B cell (primary cell): ENCODE measurements at regions not wholly inside any gene's neighbourhood (a gene's known extent, or its start where the extent isn't known, plus 50 kb on each side); places are given as distances from the start of the nearest gene placed in this dataset.

Source experiments
- ATAC-seq: fragments of 200-7000 bp; cut with Tn5 transposase; one replicate; pipeline ENCODE4 v1.10.0; 2021; ENCODE audit warnings: low read depth, mild to moderate bottlenecking, moderate number of reproducible peaks, moderate library complexity
- CTCF ChIA-PET: fragments of 350-600 bp; sonication (Branson Sonifier 250); formaldehyde crosslinking; loops from one replicate; lab custom pipeline; 2021; ENCODE audit warnings: antibody characterized with exemption, inconsistent platforms; lab: Charles Lee
- POLR2A ChIA-PET: fragments of 350-600 bp; sonication (Branson Sonifier 250); formaldehyde crosslinking; loops from one replicate; lab custom pipeline; 2021; ENCODE audit warnings: antibody characterized with exemption; lab: Charles Lee
- DNase-seq: peaks from one replicate; pipeline ENCODE4 v3.0.0; 2013
- H2AFZ ChIP-seq: 2 replicates; pipeline ENCODE4 v1.6.1; 2012; ENCODE audit warnings: mild to moderate bottlenecking, low read depth, low read length; ENCODE audit not compliant: insufficient read depth, poor library complexity, severe bottlenecking
- H3K27ac ChIP-seq, 2 donors: 1 replicate in 1 of 2; 2 replicates in 1 of 2; pipeline ENCODE4 v1.5.1; 2012 to 2013; ENCODE audit warnings: low read length in 2 of 2, mild to moderate bottlenecking in 2 of 2, moderate library complexity in 1 of 2
- H3K27me3 ChIP-seq, 4 experiments: fragments of 200-600 bp in 1 of 4; sonication (generic) in 1 of 4; replicated peaks in 1 of 4; 1 replicate in 2 of 4; 2 replicates in 2 of 4; pipeline versions ENCODE4 v1.6.1 to v1.7.0; 2013 to 2016; ENCODE audit warnings: low read length in 3 of 4, mild to moderate bottlenecking in 2 of 4, mixed read lengths in 1 of 4, moderate library complexity in 1 of 4; ENCODE audit not compliant: insufficient read depth in 4 of 4, control insufficient read depth in 3 of 4; ENCODE audit errors: control extremely low read depth in 1 of 4
- H3K36me3 ChIP-seq, 2 experiments: replicated peaks in 1 of 2; 1 replicate in 1 of 2; 2 replicates in 1 of 2; pipeline versions ENCODE4 v1.6.1 to v1.7.1; 2013; ENCODE audit warnings: low read length in 1 of 2; ENCODE audit not compliant: insufficient read depth in 2 of 2, control insufficient read depth in 1 of 2; ENCODE audit errors: control extremely low read depth in 1 of 2, extremely low read depth in 1 of 2
- H3K4me1 ChIP-seq, 2 donors: fragments of 200-600 bp in 1 of 2; sonication (generic) in 1 of 2; 1 replicate in 1 of 2; 2 replicates in 1 of 2; pipeline versions ENCODE4 v1.5.1 to v1.6.1; 2013 to 2017; ENCODE audit warnings: low read length in 2 of 2; ENCODE audit not compliant: control insufficient read depth in 2 of 2, insufficient read depth in 2 of 2
- H3K4me2 ChIP-seq: replicated peaks from 2 replicates; pipeline ENCODE3; 2012; ENCODE audit warnings: mild to moderate bottlenecking, low read depth, low read length; ENCODE audit not compliant: poor library complexity, severe bottlenecking
- H3K4me3 ChIP-seq, 5 experiments: fragments of 200-600 bp in 1 of 5; sonication (generic) in 1 of 5; 1 replicate in 3 of 5; 2 replicates in 2 of 5; pipeline versions ENCODE4 v1.5.1 to v1.7.0; 2011 to 2016; ENCODE audit warnings: low read length in 4 of 5, mild to moderate bottlenecking in 4 of 5, low read depth in 2 of 5, control low read depth in 1 of 5, moderate library complexity in 1 of 5; ENCODE audit not compliant: insufficient read depth in 1 of 5; ENCODE audit errors: control extremely low read depth in 1 of 5, extremely low read depth in 1 of 5
- H3K79me2 ChIP-seq: fragments of 200-600 bp; sonication (generic); one replicate; pipeline ENCODE4 v1.6.0; 2016; ENCODE audit warnings: low read length; ENCODE audit not compliant: control insufficient read depth, insufficient read depth
- H3K9ac ChIP-seq: fragments of 200-600 bp; sonication (generic); 2 replicates; pipeline ENCODE4 v1.6.1; 2017; ENCODE audit warnings: mild to moderate bottlenecking, low read length, moderate library complexity
- H3K9me3 ChIP-seq, 3 donors: one replicate each; pipeline versions ENCODE4 v1.6.1 to v1.7.1; 2013; ENCODE audit warnings: low read length in 2 of 3; ENCODE audit not compliant: control insufficient read depth in 2 of 3, insufficient read depth in 1 of 3; ENCODE audit errors: control extremely low read depth in 1 of 3
- H4K20me1 ChIP-seq: 2 replicates; pipeline ENCODE4 v1.6.0; 2012; ENCODE audit warnings: mild to moderate bottlenecking, low read length; ENCODE audit not compliant: insufficient read depth, control insufficient read depth, poor library complexity, severe bottlenecking
- H3K27ac Mint-ChIP-seq: one replicate; pipeline ENCODE4 v1.8.0; 2021; ENCODE audit warnings: mixed read lengths
- H3K27me3 Mint-ChIP-seq: one replicate; pipeline ENCODE4 v1.8.0; 2021; ENCODE audit warnings: mixed read lengths
- H3K4me1 Mint-ChIP-seq: one replicate; pipeline ENCODE4 v1.8.0; 2021; ENCODE audit warnings: mixed read lengths
- H3K4me3 Mint-ChIP-seq: one replicate; pipeline ENCODE4 v1.8.0; 2021; ENCODE audit warnings: mixed read lengths
- H3K9me3 Mint-ChIP-seq: one replicate; pipeline ENCODE4 v1.8.0; 2022; ENCODE audit warnings: mixed read lengths; ENCODE audit not compliant: insufficient read depth
- CTCF ChIP-seq: fragments of 200-600 bp; IDR thresholded peaks from one replicate; pipeline ENCODE4 v1.8.0; 2022; ENCODE audit warnings: antibody characterized with exemption, mild to moderate bottlenecking
- EZH2 ChIP-seq: IDR thresholded peaks from 2 replicates; pipeline ENCODE4 v1.6.1; 2012; ENCODE audit warnings: borderline replicate concordance, low read depth, mild to moderate bottlenecking, moderate library complexity, low read length; ENCODE audit not compliant: insufficient read depth, poor library complexity, severe bottlenecking
- WGBS: methylation state at CpG from one replicate; pipeline ENCODE4 v1.1.5; 2013; ENCODE audit warnings: missing lambda C conversion rate; ENCODE audit not compliant: insufficient coverage; 5-methylcytosine and 5-hydroxymethylcytosine counted together
- intact Hi-C: fragments of 100-400 bp; cut with micrococcal nuclease; formaldehyde crosslinking; loops from one replicate; pipeline ENCODE4 v1.10.0; 2022

DNA sequence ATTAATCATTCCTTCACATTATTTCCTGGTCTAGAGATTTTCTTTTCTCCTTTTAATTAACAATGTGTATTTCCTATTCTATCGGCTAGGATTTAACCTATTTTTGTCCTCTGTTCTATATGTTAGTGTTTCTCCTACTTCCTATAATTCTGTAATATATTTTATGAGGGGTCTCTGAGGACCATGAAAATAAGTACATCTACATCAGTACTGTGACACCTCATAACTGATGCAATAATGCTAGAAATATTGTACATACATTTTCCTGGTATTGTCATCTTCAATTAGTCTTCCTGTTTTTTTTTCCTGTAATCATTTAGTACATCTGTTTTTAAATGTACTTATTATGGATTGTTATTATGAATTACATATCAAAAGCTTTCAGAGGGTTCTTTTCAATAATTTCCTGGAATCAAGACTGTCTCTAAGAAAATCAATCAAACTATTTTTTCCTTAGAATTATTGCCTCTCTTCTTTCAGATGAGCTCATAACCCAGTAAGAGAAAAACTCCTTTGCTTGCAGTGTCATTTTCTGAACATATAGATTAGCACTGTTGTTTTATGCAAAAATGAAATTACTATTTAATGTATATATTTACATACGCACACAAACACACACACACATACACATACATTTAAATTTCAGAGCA, 1004.3 kb downstream of the SLITRK5 start:
- no peaks in the 10 kb centered on the region for H3K4me1 ChIP-seq
- no peaks in the 10 kb centered on the region for H3K79me2 ChIP-seq
- no peak overlapping the region for H2AFZ ChIP-seq
- no peaks in the 10 kb centered on the region for H3K27me3 ChIP-seq
- Mint-ChIP-seq H3K27ac (no peak overlapping the region), H3K9me3 (no peaks in the 10 kb centered on the region), H3K4me1 (no peaks in the 10 kb centered on the region), H3K27me3 (no peaks in the 10 kb centered on the region), H3K4me3 (no peak overlapping the region)
- no peaks in the 10 kb centered on the region for H3K36me3 ChIP-seq
- DNase-seq (no peak), ATAC-seq (no peak)
- TF ChIP-seq CTCF (no peak), EZH2 (no peak)
- WGBS = no CpG with 5 or more reads among the region's 2 CpGs
- intact Hi-C loops = no loop called here
- CTCF ChIA-PET = no interaction called here
- H3K4me3 ChIP-seq = no peak overlapping the region
- peaks cover 0 to 2% (median 1%) of the 10 kb centered on the region in 3 donors for H3K9me3 ChIP-seq
- no peak overlapping the region for H3K27ac ChIP-seq
- no peak overlapping the region for H3K4me2 ChIP-seq
- H4K20me1 ChIP-seq = no peaks in the 10 kb centered on the region
- POLR2A ChIA-PET = no interaction called here
- no peak overlapping the region for H3K9ac ChIP-seq

- H4K20me1 ChIP-seq = no peaks in the 10 kb centered on the region
- no peak overlapping the region for H3K4me2 ChIP-seq
- POLR2A ChIA-PET = no interaction called here
- Mint-ChIP-seq H3K27ac (no peak overlapping the region), H3K27me3 (no peaks in the 10 kb centered on the region), H3K4me3 (no peak overlapping the region), H3K9me3 (no peaks in the 10 kb centered on the region), H3K4me1 (no peaks in the 10 kb centered on the region)
- H3K9ac ChIP-seq = no peak overlapping the region
- no peak overlapping the region for H2AFZ ChIP-seq
- H3K27me3 ChIP-seq = no peaks in the 10 kb centered on the region
- no peak for ATAC-seq
- H3K4me3 ChIP-seq = no peak overlapping the region
- H3K79me2 ChIP-seq = no peaks in the 10 kb centered on the region
- intact Hi-C loops = no loop called here
- no peak for TF ChIP-seq CTCF
- no peak for TF ChIP-seq EZH2
- no peak for DNase-seq
- CTCF ChIA-PET = no interaction called here
- no peak overlapping the region for H3K27ac ChIP-seq
- no peaks in the 10 kb centered on the region for H3K4me1 ChIP-seq
- H3K9me3 ChIP-seq = no peaks in the 10 kb centered on the region
- no peaks in the 10 kb centered on the region for H3K36me3 ChIP-seq
Observed at GRCh38 chr13:88676016-88676415, 1004.8 kb downstream of the SLITRK5 start.
